SK-N-SH (cell line): ENCODE measurements at regions not wholly inside any gene's neighbourhood (a gene's known extent, or its start where the extent isn't known, plus 50 kb on each side); places are given as distances from the start of the nearest gene placed in this dataset.

Experiments used
- JUND ChIP-seq: IDR thresholded peaks from 2 replicates; pipeline ENCODE4 v1.4.0; 2012
- NFIC ChIP-seq: IDR thresholded peaks from 2 replicates; pipeline ENCODE4 v1.4.0; 2012; ENCODE audit warnings: borderline replicate concordance
- NRF1 ChIP-seq: IDR thresholded peaks from 2 replicates; pipeline ENCODE4 v1.6.1; 2012; ENCODE audit warnings: low read depth, mild to moderate bottlenecking, low read length
- POLR2AphosphoS5 ChIP-seq: IDR thresholded peaks from 2 replicates; pipeline ENCODE4 v1.6.1; 2012; ENCODE audit warnings: low read depth, low read length
- RAD21 ChIP-seq: IDR thresholded peaks from 2 replicates; pipeline ENCODE4 v1.6.1; 2012; ENCODE audit warnings: mild to moderate bottlenecking, low read length
- RFX5 ChIP-seq: IDR thresholded peaks from 2 replicates; pipeline ENCODE4 v1.6.1; 2012; ENCODE audit warnings: mild to moderate bottlenecking, improper control_type of control experiment, low read length
- SIN3A ChIP-seq: IDR thresholded peaks from 2 replicates; pipeline ENCODE4 v1.6.1; 2012; ENCODE audit warnings: low read depth, mild to moderate bottlenecking, low read length, moderate library complexity, borderline replicate concordance
- TCF12 ChIP-seq: IDR thresholded peaks from 2 replicates; pipeline ENCODE4 v1.4.0; 2012
- TF ChIP-seq, protein P1 (sequence below): fragments of 200-600 bp; sonication (generic); IDR thresholded peaks from 2 replicates; pipeline ENCODE4 v1.6.1; 2017; ENCODE audit warnings: antibody characterized with exemption, mild to moderate bottlenecking, moderate library complexity
- TF ChIP-seq, protein P2 (sequence below): IDR thresholded peaks from 2 replicates; pipeline ENCODE4 v1.4.0; 2012; ENCODE audit warnings: low read depth
- TF ChIP-seq, protein P3 (sequence below): IDR thresholded peaks from 2 replicates; pipeline ENCODE4 v1.6.1; 2012; ENCODE audit warnings: mild to moderate bottlenecking, low read depth, low read length, moderate library complexity
- TF ChIP-seq, protein P4 (sequence below): fragments of 150-350 bp; IDR thresholded peaks from 2 replicates; pipeline ENCODE4 v1.6.1; 2017; ENCODE audit warnings: antibody characterized with exemption, low read length, low read depth, borderline replicate concordance

DNA sequence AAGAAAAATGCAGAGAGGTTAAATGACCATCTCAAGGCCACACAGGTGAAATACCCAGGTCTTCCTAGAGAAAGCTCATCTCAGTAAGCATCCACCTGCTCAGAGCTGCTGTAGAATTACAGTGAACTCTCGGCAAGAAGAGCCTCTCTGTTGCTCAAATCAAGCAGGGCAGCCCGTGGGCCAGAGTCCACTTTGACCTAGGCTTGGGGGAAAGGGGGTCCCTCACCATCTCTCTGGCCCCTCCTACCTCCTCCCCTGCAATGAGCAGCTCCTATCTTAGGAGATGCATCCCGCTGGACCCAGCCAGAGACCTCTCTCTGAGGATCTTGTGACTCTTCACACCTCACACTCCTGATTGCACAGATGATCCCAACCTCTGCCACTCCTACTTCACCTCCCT is 364.7 kb downstream of the PTPRU start:
- TF ChIP-seq, protein P1, sequence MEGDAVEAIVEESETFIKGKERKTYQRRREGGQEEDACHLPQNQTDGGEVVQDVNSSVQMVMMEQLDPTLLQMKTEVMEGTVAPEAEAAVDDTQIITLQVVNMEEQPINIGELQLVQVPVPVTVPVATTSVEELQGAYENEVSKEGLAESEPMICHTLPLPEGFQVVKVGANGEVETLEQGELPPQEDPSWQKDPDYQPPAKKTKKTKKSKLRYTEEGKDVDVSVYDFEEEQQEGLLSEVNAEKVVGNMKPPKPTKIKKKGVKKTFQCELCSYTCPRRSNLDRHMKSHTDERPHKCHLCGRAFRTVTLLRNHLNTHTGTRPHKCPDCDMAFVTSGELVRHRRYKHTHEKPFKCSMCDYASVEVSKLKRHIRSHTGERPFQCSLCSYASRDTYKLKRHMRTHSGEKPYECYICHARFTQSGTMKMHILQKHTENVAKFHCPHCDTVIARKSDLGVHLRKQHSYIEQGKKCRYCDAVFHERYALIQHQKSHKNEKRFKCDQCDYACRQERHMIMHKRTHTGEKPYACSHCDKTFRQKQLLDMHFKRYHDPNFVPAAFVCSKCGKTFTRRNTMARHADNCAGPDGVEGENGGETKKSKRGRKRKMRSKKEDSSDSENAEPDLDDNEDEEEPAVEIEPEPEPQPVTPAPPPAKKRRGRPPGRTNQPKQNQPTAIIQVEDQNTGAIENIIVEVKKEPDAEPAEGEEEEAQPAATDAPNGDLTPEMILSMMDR: no peak
- TF ChIP-seq NRF1 (no peak), SIN3A (no peak), JUND (no peak), RFX5 (no peak), POLR2AphosphoS5 (no peak), RAD21 (no peak), NFIC (no peak), TCF12 (no peak)
- TF ChIP-seq, protein P2, sequence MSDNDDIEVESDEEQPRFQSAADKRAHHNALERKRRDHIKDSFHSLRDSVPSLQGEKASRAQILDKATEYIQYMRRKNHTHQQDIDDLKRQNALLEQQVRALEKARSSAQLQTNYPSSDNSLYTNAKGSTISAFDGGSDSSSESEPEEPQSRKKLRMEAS: no peak
- TF ChIP-seq, protein P3, sequence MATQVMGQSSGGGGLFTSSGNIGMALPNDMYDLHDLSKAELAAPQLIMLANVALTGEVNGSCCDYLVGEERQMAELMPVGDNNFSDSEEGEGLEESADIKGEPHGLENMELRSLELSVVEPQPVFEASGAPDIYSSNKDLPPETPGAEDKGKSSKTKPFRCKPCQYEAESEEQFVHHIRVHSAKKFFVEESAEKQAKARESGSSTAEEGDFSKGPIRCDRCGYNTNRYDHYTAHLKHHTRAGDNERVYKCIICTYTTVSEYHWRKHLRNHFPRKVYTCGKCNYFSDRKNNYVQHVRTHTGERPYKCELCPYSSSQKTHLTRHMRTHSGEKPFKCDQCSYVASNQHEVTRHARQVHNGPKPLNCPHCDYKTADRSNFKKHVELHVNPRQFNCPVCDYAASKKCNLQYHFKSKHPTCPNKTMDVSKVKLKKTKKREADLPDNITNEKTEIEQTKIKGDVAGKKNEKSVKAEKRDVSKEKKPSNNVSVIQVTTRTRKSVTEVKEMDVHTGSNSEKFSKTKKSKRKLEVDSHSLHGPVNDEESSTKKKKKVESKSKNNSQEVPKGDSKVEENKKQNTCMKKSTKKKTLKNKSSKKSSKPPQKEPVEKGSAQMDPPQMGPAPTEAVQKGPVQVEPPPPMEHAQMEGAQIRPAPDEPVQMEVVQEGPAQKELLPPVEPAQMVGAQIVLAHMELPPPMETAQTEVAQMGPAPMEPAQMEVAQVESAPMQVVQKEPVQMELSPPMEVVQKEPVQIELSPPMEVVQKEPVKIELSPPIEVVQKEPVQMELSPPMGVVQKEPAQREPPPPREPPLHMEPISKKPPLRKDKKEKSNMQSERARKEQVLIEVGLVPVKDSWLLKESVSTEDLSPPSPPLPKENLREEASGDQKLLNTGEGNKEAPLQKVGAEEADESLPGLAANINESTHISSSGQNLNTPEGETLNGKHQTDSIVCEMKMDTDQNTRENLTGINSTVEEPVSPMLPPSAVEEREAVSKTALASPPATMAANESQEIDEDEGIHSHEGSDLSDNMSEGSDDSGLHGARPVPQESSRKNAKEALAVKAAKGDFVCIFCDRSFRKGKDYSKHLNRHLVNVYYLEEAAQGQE: no peak
- TF ChIP-seq, protein P4, sequence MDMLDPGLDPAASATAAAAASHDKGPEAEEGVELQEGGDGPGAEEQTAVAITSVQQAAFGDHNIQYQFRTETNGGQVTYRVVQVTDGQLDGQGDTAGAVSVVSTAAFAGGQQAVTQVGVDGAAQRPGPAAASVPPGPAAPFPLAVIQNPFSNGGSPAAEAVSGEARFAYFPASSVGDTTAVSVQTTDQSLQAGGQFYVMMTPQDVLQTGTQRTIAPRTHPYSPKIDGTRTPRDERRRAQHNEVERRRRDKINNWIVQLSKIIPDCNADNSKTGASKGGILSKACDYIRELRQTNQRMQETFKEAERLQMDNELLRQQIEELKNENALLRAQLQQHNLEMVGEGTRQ: no peak
